ENCODE measurements at regions not wholly inside any gene's neighbourhood (a gene's known extent, or its start where the extent isn't known, plus 50 kb on each side); places are given as distances from the start of the nearest gene placed in this dataset.

DNA sequence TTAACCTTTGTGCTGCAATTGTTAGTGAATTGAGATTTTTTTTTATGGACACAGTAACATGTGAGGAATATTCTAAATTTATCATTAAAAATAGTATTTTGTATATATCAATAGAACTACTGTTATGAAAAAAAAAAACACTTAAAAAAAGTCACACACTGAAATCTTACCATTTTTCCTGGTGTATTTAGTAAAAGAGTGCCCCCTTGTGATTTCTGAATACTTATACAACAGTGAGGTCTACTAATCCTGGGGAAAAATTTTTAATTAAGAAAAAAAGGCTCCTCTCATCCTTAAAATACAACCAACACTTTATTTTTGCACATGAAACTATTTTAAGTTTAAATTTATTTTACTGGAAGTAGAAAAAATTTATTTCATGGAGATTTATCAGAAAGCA lies 56.4 kb upstream of the SPOCK3 start:
- peak in 1 of 4 donors; percentile 1 for DNase-seq (ENCODE audit: low read depth in 4 of 4, low spot score in 3 of 4)

DNA sequence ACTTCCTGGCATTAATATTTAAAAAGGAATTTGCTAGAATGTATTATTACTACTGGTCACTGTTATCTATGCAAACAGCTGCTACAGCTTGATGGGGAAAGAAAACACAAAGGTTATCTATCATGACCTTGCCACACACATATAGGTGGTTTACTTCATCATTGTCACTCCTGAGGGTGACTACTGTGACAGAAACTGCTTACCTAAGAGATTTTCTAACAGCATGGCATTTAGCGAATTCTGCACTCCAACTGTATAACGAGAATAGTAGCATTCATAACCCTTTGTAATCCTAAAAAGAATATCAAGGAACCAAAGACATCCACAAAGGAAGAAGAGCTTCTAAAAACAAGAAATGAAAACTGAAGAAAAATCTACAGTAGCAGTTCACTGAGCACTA lies 74.6 kb upstream of the SPOCK3 start:
- DNase-seq (ENCODE audit: low read depth in 4 of 4, low spot score in 3 of 4) = no peak

DNA sequence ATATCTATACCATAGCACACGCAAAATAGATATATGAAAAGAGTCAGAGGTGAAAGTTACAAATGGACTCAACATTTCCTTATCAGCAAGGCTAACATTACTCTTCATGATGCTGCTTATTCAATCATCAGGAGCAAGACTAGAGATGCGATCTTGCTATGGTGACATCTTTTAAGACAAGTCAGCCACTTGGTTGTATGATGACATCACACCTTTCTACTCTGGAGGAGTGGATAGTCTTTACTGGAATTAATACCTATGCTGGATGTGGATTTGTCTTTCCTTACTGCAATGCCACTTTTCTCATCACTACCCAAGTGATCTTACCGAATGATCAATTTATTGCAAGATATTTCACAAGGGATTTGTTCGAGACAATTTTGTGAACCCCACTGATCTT lies 87.0 kb upstream of the SPOCK3 start:
- DNase-seq (ENCODE audit: low read depth in 4 of 4, low spot score in 3 of 4) = no peak

DNA sequence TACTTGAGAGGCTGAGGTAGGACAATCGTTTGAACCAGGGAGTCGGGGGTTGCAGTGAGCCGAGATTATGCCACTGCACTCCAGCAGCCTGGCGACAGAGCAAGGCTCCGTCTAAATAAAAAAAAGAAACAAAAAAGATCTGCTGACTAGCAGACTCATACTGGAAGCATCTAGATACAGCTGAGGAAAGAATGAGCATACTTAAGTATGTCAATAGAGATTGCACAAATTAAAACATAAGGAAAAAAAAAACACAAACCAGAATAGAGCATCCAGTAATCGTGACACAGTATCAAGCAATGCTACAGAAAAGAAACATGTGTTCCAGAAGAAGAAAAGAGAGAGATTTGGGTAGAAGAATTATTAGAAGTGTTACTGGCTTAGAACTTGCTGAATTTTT lies 105.5 kb upstream of the SPOCK3 start:
- DNase-seq (ENCODE audit: low read depth in 4 of 4, low spot score in 3 of 4) = no peak

DNA sequence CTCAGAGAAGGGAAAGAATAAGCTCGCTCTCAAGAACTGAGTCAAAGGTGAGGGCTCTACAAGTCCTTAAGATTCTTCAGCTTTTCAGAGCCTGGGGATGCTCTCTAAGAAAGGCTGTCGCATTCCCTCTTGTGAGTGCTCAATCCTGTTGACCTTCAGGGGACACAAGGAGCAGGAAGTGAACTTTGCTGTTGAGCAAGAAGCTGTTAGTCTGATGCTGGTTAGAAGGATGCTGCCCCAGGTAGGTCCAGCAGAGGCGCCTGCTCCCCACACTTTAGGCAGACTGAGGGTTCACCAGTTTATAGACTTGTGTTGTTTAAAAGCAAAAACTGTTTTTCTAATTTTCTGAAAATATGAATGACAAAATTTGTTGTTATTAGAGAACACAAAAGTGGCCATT lies 125.4 kb upstream of the SPOCK3 start:
- DNase-seq (ENCODE audit: low read depth in 4 of 4, low spot score in 3 of 4) = no peak

DNA sequence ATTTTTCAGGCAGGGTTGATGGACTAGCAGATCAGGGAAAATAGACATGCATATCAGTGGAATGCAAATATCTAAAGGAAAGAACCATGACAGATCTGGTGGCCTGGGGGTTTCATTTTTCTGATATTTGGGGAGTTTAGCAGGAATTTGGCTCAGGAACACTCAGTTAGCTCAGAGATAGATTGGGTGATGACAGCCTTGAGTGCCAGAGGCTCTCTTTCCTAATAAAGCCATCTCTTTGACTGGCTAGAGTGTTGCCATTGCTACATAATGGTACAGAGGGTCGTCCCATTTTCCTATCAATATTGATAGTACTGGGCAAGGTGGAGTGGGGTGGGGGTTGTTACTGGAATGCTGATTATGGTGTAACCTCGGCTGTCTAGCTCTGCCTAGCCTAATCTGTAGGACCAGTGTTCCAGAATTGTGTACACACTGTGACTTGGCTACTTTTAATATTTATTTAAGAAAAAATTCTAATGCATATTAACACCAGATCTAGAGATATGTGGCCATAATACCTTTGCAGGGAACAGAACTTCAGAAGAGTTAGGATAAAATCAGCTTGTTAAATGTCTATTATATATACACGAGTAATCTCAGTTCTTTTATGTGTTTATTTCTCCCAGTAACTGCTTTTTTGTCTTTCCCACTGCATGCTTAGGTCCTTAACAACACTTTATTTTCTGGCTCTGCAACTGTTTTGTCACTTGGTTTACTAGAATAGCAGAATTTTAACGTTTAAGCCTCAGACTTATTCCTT lies 145.0 kb upstream of the SPOCK3 start:
- no peak for DNase-seq (ENCODE audit: low read depth in 4 of 4, low spot score in 3 of 4)

DNA sequence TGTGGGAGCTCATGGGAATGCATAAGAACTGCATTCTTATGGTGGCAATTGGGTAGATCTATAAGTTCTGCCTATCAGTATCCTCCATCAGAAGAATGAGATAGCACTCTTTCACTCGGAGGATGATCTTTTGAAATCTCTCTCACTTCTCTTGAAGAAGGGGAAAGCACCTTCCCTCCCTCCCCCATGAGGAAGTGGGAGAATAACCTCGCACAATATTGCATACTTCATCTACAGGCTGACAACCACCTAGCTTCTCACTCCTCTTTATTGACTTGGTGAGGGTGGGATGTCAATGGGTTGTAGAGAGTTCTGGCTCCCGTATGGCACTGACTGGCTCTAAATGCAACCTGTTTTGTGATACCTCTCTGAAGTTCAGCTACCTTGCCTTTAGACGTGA lies 146.7 kb upstream of the SPOCK3 start:
- no peak for DNase-seq (ENCODE audit: low read depth in 4 of 4, low spot score in 3 of 4)

DNA sequence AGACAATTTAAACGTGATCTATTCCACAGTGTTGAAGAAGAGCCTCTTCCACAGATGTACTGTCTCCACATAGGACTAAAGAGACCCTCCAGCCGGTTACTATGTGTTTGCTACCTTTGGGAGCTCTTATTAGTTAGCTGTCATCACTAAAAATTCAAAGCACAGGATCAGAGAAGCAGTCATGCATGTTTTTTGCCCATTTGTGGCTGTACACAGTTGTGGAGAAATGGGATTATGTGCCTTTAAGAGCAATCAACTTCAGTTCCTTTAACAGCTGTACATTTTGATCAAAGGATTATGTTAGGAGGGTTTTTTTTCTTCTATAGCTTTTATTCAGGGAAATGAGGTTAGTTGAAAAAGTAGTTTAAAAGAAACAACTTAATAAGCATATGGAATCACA lies 149.0 kb upstream of the SPOCK3 start:
- no peak for DNase-seq (ENCODE audit: low read depth in 4 of 4, low spot score in 3 of 4)

DNA sequence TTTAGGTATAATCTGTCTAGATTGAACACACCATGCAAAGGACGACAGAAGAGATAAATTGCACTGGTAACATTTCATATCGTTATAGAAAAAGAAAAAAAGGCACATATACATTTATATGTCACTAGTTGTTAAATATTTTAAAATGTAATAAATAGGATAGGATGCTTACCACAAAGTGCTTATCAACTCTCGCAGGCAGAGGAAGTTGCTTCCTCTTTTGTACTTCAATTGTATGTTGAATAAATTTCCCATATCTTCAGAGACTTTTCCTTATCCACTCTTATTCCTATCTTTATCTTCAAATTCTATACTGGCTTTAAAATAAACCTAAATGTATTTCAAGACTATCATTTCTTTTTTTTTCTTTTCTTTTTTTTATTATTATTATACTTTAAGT lies 163.3 kb upstream of the SPOCK3 start:
- no peak for DNase-seq (ENCODE audit: low read depth in 4 of 4, low spot score in 3 of 4)

DNA sequence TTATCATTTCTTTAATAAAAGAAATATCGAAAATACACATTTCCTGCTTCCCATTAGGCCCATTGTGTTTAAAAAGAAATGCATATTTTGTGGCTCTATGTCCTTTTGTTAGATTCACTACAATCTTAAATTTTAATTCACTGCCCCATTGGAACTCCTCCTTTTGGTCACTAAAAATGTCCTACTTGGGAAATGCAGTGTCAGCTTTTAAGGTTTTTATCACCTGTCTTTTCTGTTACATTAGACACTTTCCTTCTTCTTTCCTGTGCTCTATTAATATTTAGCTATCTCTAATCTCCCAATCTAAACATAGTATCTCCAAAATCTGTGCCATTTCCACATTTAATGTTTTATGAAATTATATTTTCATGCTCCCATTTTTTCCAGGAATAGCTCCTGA lies 164.9 kb upstream of the SPOCK3 start:
- no peak for DNase-seq (ENCODE audit: low read depth in 4 of 4, low spot score in 3 of 4)

DNA sequence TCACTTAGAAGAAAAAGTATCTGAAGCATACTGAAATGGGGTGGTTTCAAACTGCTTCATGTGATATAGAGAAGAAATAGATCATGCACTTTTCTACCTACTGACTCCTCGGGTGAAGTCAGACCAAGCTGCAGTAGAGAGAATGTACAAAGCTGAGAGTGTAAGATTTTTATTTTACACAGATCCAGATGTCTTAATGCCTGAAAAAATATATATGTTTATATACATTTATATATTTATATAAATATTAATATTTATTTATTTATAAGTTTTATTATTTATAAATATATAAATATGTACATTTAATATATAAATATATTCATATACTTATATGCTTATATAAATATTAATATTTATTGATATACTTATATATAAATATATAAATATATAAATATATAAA lies 171.9 kb upstream of the SPOCK3 start:
- DNase-seq (ENCODE audit: low read depth in 4 of 4, low spot score in 3 of 4) = no peak

DNA sequence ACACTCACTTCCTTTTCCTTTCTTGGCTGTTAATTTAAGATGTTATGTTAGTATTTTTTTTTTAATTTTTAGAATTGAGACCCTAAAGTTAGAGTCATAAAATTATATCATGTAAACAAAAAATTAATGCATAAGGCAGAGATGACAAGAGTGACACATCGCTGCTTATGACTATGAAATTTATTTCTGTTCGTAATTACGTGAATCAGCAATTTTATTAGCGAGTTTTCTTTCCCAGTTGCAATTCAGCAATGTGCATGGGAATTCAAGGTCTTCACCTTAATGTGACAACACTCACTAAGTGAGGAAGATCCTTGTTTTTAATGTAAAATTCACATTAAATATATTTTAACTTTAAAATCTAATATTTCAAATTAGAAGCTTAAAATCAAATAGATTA lies 181.2 kb upstream of the SPOCK3 start:
- DNase-seq (ENCODE audit: low read depth in 4 of 4, low spot score in 3 of 4) = no peak

DNA sequence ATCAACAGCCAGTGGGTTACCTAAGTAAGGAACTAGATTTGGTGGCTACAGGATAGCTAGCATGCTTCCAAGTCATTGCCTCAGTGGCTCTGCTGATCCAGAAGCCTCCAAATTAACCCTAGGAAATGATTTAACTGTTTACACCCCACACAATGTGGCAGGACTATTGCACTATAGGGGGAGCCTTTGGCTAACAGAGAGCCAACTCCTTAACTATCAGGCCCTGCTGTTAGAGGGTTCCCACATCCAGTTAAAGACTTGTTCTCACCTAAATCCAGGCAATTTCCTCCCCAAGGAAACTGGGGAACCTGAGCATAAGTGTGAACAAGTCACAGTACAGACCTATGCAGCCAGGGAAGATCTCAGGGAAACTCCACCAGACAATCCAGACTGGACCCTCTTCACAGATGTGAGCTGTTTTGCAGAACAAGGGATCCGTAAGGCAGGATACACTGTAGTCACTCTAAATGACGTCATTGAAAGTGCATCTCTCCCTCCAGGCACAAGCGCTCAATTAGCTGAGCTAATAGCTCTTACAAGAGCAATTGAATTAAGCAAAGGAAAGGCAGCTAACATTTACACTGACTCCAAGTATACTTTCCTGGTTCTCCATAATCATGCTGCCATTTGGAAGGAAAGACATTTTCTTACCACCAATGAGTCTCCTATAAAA lies 185.3 kb upstream of the SPOCK3 start:
- no peak for DNase-seq (ENCODE audit: low read depth in 4 of 4, low spot score in 3 of 4)

DNA sequence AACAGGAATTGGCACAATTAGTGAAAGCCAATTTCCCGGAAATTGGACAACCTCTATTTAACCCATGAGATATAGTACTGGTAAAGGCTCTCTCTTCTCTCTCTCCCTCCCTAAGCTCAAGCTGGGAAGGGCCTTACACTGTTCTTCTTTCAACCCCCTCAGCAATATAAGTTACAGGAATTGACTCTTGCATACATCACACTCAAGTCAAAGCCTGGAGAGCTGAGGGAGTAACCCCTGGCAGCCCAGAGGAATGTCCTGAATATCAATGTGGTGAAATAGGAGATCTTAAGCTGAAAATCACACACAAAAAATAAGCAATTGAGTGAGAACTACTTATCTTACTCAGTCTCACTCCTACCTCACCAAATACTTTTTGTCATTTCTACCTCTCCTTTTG lies 186.9 kb upstream of the SPOCK3 start:
- no peak for DNase-seq (ENCODE audit: low read depth in 4 of 4, low spot score in 3 of 4)

DNA sequence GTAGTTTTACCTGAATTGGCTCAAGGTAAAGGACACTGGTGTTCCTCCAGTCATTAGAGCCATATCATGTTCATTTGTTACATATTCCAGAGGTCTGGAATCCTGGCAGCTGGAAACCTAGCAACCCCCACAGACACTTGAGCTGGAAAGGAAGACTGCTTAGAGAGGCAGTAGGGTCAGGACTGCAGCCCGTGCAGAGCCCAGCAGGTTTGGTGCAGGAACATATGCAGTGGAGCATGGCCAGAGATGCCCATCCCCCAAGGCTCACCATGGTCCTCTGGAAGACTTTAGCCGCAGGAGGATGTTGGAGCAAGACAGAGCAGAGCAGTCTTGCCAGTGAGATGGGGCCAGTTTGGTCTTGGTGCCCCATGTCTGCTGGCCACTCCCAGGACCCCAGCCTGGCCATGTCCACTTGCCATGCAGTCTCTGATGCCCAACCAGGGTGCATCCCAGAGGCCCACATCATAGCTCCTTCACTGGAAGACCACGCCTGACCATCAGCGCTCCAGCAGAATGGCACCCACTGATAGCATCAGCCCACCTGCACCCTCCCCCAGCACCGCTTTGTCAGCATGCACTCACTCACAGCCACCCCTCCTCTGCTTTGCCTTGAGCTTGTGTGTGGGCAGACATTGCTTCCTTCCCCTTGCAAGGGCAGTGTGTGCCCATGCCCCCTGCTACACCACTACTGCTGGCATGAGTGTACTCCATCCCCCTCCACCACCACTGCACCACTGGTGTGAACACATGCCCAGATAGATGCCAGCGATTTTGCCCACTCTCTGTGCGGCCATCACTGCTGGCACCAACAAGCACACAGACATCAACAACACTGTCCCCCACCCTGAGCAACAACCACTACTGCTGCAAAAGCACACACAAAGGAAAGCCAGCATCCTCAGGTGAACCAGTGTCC lies 190.3 kb upstream of the SPOCK3 start:
- DNase-seq (ENCODE audit: low read depth in 4 of 4, low spot score in 3 of 4) = peak in 2 of 4 donors; percentile 7 to 19

DNA sequence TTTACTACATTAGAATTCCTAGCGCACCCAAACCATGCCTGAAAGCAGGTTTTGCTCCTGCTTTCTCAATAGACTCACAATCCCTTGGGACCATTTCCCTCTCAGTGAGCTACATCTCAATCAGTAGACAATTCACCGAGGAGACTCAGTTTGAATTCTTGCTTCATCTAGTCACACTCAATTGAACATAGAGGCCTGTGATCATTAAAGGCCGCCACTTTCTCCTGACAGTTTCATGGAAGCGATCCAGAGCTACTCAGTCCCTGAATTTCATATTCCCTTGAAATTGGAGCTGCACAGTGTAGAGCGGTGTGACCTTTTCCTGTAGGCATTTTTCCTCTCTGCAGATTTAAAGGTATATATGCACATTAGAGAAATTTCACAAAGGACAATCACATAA lies 193.9 kb upstream of the SPOCK3 start:
- DNase-seq (ENCODE audit: low read depth in 4 of 4, low spot score in 3 of 4) = peak in 2 of 4 donors; percentile 5 to 7

DNA sequence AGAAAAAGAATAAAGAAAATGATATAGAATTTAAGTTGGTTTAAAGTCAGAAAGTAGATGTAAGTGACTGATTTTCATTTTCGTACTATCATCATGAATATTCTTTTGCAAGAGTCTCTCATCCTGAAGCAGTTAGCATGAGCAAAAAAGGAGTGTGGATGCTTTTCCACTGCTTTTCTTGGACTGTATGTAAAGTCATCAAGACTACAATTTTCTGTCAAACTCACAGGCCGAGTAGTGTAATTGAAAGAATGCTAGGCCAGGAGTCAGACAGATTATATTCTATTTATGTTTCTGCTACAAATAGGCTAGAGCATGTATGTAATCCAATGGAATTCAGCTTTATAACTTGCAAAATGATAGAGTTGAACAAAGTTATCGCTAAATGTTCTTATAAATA lies 197.1 kb upstream of the SPOCK3 start:
- no peak for DNase-seq (ENCODE audit: low read depth in 4 of 4, low spot score in 3 of 4)

DNA sequence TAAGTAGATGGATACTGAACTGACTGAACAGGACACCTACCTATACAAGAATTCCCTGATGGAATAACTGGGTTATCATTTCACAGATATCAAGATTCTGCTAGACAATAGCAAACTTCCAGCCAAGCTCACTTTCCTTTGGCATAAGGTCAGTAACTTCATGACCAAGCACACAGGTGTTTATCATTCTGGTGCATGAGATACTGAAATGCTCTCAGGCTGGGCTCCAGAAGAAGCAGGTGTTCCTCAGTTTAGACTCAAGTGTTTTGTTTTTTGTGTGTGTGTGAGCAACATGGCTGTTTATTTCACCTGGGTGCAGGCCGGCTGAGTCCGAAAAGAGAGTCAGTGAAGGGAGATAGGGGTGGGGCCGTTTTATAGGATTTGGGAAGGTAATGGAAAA lies 201.5 kb upstream of the SPOCK3 start:
- DNase-seq (ENCODE audit: low read depth in 4 of 4, low spot score in 3 of 4) = no peak

DNA sequence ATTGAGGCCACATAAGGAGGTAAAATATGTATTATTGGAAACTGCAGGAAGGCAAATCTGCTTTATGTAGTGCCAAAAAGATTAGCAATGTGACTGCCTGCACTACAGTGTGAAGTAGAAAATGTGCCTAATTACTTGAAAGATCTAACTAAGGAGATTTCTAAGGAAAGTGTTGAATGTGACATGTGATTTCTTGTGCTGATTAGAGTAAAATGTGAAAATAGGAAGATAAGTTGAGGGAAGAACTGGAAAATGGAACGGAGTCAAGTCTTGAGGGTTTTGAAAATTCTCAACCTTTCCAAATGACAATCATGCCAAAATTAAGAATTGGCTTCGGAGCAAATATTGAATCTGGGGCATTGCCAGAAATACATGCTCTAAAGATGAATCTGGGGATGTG lies 209.5 kb upstream of the SPOCK3 start:
- DNase-seq (ENCODE audit: low read depth in 4 of 4, low spot score in 3 of 4) = no peak

DNA sequence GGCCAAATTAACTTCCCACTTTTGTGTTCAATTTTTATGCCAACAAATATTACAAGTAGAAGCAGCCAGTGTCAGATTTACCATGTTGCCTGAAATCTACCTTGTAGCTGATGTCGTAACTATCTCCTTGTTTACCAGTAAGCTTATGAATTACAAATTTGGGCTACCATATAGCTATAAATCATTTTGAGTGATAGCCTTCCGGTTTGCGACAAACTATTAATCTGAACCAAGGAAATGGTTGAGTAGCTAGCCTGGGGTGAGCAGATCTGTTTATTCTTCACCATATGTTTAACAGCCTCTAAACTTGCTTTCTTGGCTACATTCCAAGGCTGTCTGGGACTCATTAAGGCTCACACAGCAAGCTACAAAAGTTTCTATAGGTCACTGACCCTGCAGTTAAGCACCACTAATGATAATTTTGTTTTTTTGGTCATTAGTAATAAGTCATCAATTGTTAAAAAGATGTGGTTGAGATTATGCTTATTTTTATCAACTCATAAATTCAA lies 218.7 kb upstream of the SPOCK3 start:
- DNase-seq (ENCODE audit: low read depth in 4 of 4, low spot score in 3 of 4) = no peak

DNA sequence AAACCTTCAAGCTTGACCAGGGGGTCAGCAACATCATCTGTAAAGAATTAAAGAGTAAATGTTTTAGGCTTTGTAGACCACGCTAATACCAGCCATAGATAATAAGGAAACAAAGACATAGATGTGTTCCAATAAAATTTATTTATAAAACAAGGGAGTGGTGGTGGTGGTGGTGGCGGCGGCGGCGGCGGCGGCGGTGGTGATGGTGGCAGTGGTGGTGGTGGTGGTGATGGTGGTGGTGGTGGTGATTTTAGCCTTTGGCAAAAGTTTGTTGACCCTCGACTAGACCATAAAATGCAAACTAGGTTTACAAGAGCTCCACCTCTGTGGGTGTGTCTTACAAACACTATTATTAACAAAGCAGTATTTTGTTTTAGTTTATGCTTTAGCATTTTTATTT lies 222.3 kb upstream of the SPOCK3 start:
- DNase-seq (ENCODE audit: low read depth in 4 of 4, low spot score in 3 of 4) = no peak
